Neuron (in vitro differentiated cells): ENCODE measurements at regions not wholly inside any gene's neighbourhood (a gene's known extent, or its start where the extent isn't known, plus 50 kb on each side); places are given as distances from the start of the nearest gene placed in this dataset.

Experiments
- H2AFZ ChIP-seq: one replicate; pipeline ENCODE4 v1.6.1; 2013; ENCODE audit warnings: low read depth, mild to moderate bottlenecking, inconsistent platforms, low read length, moderate library complexity
- H3K27me3 ChIP-seq: one replicate; pipeline ENCODE4 v1.6.1; 2013; ENCODE audit warnings: low read length; ENCODE audit not compliant: insufficient read depth
- H3K36me3 ChIP-seq: one replicate; pipeline ENCODE4 v1.6.1; 2013; ENCODE audit warnings: low read length; ENCODE audit not compliant: insufficient read depth
- H3K4me1 ChIP-seq: one replicate; pipeline ENCODE4 v1.6.1; 2013; ENCODE audit warnings: low read length; ENCODE audit not compliant: insufficient read depth
- H3K4me3 ChIP-seq: 2 replicates; pipeline ENCODE4 v1.5.1; 2013; ENCODE audit warnings: mild to moderate bottlenecking, low read length, moderate library complexity
- H3K9me3 ChIP-seq: one replicate; pipeline ENCODE4 v1.6.1; 2013; ENCODE audit warnings: low read length

DNA sequence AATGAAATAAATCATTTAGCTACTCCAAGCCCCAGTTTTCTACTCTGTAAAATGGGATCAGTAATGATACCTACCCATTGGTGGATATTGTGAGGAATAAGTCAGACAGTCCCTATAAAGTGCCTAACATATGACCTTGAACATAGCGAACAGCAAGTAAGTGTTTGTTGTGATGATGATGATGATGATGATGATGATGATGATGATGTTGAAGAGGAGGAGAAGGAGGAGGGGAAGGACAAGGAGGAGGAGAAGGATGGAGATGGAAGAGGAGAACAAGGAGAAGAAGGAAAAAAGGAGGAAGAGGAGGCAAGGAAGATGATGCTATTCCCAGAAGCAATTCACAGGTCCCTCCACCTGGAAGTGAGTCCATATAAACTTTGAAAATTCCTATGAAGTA lies 264.3 kb downstream of the MAFB start:
- Histone ChIP-seq H3K4me3 (no peak overlapping the region), H2AFZ (no peak overlapping the region), H3K36me3 (no peaks in the 10 kb centered on the region), H3K9me3 (no peaks in the 10 kb centered on the region), H3K4me1 (no peaks in the 10 kb centered on the region), H3K27me3 (no peaks in the 10 kb centered on the region)

DNA sequence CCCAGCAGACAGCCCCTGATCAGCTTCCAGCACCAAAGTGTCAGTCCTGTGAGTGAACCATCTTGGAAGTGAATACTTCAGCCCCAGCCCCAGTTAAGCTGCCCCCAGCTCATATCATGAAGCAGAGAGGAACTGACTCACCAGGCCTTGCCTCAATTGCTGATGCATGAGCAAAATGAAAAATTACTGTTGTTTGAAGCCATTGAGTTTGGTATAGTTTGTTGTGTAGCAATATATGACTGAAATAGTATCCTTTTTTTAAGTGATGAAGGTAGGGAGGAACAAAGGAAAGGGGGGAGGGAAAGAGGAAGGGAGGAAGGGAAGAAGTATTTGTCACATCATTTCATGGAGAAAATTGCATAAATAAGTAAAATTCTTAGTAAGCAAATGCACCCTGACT lies 266.4 kb downstream of the MAFB start:
- H3K4me3 ChIP-seq = no peak overlapping the region

DNA sequence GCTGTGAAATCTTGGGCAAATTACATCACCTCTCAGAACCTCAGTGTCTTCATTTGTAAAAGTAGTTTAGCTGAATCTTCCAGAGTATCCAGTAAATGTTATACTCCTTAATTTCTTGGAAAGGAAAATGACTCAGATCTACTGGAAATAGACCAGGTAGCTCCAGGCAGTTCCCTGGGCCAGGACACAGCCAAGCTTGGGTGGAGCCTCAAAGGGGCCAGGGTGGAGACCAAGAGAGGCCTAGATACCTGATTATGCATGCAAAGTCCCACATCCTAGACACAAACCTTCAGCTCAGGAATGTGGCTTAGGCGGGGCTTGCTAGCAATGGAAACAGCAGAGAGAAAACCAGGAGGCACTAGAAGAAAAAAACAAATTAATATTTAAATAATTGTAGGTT lies 272.8 kb downstream of the MAFB start:
- no peak overlapping the region for H3K4me3 ChIP-seq
- H3K36me3 ChIP-seq = no peaks in the 10 kb centered on the region
- no peak overlapping the region for H2AFZ ChIP-seq
- H3K27me3 ChIP-seq = no peaks in the 10 kb centered on the region
- H3K9me3 ChIP-seq = no peaks in the 10 kb centered on the region
- H3K4me1 ChIP-seq = no peaks in the 10 kb centered on the region

More for the DNA sequence above, 266.4 kb downstream of the MAFB start:
- no peaks in the 10 kb centered on the region for H3K4me1 ChIP-seq
- no peak overlapping the region for H2AFZ ChIP-seq
- H3K27me3 ChIP-seq = no peaks in the 10 kb centered on the region
- no peaks in the 10 kb centered on the region for H3K9me3 ChIP-seq
- no peaks in the 10 kb centered on the region for H3K36me3 ChIP-seq

DNA sequence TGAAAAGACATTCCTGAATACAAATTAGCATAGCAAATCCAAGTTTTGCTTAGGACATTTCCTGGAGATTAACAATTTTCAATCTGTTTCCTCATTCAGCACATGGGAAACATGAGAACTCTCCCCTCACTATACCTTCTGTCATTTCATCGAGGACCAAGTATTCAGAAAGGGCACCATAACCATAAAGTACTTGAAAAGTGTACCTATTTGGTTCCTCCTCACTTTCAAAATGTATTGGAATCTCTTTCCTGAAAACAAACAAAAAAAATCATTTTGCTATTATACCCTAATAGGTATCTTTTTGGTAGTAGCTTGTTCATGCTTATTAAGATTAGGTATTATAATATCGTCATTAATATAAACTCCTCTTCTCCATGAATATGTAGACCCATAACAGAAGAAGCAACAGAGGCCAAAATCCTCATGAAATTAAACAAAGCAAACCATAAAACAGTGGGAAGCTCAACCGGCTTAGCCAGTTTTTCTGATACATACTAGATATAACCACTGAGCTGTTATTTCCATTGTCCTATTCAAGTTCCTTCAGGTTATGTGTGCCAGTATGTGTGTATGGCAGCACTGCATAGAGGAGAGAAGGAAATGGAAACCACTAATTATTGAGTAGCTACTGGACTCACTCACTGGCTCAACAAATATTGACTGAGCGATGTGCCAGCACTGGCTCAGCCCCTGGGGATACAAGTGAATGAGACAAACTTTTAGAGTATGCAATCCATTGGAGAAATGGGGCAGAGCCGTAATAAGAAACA lies 274.0 kb downstream of the MAFB start:
- H3K9me3 ChIP-seq = no peaks in the 10 kb centered on the region
- no peaks in the 10 kb centered on the region for H3K4me1 ChIP-seq
- no peaks in the 10 kb centered on the region for H3K27me3 ChIP-seq
- no peaks in the 10 kb centered on the region for H3K36me3 ChIP-seq
- H3K4me3 ChIP-seq = no peak overlapping the region
- no peak overlapping the region for H2AFZ ChIP-seq

DNA sequence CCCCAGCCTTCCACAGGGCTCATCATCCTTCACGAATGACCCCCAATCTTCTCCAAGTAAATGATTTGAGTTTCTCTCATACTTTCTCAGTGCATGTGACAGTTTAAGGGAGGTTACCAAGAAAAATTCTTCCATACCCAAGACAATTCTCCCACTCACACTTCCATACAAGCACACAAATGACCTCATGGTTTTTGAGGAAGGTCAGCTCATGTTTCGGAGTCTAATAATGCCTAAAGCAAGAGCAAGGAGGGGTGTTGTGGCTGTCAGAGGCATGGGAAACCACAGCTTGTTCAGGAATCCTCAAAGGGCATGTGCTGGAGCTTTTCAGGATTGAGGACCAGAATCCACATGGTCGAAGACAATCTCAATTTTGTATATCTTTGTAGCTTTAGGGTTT lies 279.0 kb downstream of the MAFB start:
- no peak overlapping the region for H2AFZ ChIP-seq
- H3K4me3 ChIP-seq = no peak overlapping the region

DNA sequence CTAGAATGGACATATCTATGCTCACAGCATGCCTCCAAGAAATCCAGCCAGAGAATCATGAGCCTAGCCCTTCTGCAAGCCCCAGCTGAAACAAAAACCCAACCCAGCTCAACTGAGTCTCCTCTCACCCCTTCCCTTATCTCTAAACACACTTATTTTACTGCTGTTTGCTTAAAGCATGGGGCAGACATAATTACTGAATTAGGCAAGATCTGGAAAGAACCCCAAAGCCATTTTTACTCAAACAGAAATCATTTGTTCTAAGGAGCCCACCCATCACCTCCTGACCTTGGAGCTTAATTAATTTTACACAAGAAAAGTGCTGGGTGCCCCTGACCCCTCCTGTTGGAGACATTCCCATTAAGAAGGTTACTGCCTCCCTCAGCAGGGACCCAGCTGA lies 291.6 kb downstream of the MAFB start:
- Histone ChIP-seq H3K9me3 (no peaks in the 10 kb centered on the region), H3K36me3 (no peaks in the 10 kb centered on the region), H3K4me3 (no peak overlapping the region), H3K27me3 (no peaks in the 10 kb centered on the region), H3K4me1 (no peaks in the 10 kb centered on the region), H2AFZ (no peak overlapping the region)

More for the DNA sequence above, 279.0 kb downstream of the MAFB start:
- H3K4me1 ChIP-seq = no peaks in the 10 kb centered on the region
- H3K9me3 ChIP-seq = no peaks in the 10 kb centered on the region
- H3K36me3 ChIP-seq = no peaks in the 10 kb centered on the region
- H3K27me3 ChIP-seq = no peaks in the 10 kb centered on the region

DNA sequence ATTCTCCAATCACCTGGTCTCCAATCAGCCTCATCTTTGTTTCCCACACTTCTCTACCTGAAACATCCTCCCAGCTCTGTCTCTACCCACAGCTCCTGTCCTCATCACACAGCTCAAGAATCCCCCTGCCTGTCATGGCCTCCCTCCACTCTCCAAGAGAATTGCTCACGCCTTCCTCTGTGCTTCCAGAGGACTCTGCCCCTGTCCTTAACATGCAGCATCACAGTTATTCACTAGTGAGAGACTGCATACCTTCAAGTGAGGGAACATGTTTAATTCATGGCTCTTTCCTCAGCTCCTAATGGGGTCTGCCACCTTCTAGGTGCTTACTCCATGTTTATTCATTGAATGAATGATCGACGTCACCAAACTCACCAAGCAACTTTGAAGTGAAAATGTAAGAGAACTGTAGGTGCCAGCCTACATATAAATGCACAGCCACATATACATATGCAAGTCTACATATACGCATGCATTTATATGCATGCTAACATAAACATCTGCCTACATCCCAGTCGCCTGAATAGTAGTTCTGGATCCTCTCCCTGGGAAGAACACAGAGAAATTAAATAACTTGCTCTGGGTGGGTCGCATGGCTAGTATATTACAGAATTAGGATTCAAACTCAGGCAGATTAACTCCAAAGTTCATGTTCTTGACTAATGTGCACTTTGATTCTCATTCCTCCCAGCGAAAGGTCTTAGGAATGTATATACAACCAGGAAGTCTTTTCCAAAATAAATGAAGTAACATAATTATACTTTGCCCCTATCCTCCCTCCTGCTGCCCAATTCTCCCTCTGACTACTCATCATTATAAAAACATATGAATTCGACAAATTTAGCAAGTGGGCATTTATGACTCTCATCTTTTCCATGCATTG lies 295.6 kb downstream of the MAFB start:
- no peak overlapping the region for H3K4me3 ChIP-seq
- no peaks in the 10 kb centered on the region for H3K27me3 ChIP-seq
- H3K4me1 ChIP-seq = no peaks in the 10 kb centered on the region
- no peak overlapping the region for H2AFZ ChIP-seq
- no peaks in the 10 kb centered on the region for H3K36me3 ChIP-seq
- no peaks in the 10 kb centered on the region for H3K9me3 ChIP-seq

DNA sequence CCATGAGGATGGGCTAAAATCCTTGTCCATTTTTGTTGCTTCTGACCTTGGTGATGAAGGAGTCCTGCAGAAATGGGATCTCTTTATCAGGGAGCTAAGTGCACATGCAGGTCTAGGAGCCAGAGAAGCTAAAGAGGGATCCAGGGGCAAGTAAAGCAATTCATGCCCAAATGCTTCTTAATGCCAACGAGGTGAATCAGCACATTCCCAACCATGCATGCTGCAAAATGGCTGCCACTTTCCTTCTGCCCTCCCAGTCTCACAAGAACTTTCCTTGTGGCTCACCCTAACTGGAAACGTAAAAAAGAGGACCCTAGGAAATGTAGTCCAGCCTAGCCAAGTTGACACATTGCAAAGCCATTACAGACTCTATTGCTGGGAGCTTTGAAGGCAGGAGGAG lies 298.4 kb downstream of the MAFB start:
- Histone ChIP-seq H3K9me3 (no peaks in the 10 kb centered on the region), H3K27me3 (no peaks in the 10 kb centered on the region), H3K4me3 (no peak overlapping the region), H3K4me1 (no peaks in the 10 kb centered on the region), H3K36me3 (no peaks in the 10 kb centered on the region), H2AFZ (no peak overlapping the region)

DNA sequence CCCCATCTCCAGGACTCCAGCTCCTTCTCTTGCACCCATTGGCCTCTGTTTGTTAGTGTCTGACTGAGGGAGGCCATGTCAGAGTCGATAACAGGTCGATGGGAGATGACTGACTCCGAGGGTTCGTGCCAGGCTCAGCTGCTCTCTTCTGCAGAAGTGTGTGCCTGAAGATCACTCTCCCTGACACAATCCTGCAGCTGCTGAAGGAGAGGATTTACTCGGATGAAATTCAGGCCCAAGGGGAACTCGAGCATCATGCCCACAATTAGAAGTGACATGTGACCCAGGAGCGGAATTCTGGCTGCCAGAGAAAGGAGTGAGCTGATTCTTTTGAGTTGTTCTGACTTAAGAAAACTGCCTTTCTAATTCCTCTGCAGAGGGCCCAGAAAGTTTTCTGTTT lies 318.2 kb downstream of the MAFB start:
- no peaks in the 10 kb centered on the region for H3K27me3 ChIP-seq
- H3K4me1 ChIP-seq = no peaks in the 10 kb centered on the region
- H3K4me3 ChIP-seq = no peak overlapping the region
- H2AFZ ChIP-seq = no peak overlapping the region
- H3K9me3 ChIP-seq = no peaks in the 10 kb centered on the region
- no peaks in the 10 kb centered on the region for H3K36me3 ChIP-seq

DNA sequence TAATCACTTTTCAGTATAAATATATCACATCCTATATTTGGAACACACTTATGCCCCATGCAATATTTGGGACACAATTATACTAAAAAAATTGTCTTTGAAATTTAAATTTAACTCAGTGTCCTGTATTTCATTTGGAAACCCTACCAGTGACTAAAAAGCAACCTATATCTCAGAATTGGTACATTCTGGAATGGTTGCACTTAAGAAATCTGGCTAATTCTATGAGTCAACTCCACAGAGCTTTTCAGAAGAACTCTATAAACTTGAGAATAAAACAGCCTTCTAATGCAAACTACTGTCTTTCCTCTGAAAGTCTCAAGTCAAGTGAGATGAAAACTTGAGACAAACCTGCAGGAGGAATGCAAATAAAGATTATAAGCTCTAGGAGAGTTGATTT lies 320.2 kb downstream of the MAFB start:
- no peaks in the 10 kb centered on the region for H3K9me3 ChIP-seq
- H3K27me3 ChIP-seq = no peaks in the 10 kb centered on the region
- H3K4me3 ChIP-seq = no peak overlapping the region
- H3K4me1 ChIP-seq = no peaks in the 10 kb centered on the region
- no peak overlapping the region for H2AFZ ChIP-seq
- H3K36me3 ChIP-seq = no peaks in the 10 kb centered on the region

DNA sequence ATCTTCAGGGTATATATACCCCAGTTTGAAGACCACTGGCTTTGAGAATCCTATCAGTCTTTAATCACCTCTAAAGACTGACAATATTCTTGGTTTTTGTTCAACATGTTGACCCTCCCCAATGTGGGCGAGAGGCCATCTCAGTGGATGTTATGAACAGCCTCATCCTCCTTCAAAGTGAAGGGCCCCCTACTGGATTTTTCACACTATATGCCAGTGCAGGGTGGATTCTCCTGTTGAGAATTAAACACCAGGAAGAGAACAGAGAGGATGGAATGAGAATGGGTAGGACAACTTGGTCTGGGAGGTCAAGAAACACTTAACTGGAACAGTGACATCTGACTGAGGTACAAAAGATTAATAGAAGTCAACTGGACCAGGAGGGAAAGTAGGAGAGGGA lies 327.1 kb downstream of the MAFB start:
- Histone ChIP-seq H3K9me3 (no peaks in the 10 kb centered on the region), H3K36me3 (no peaks in the 10 kb centered on the region), H3K4me3 (no peak overlapping the region), H2AFZ (no peak overlapping the region), H3K27me3 (no peaks in the 10 kb centered on the region), H3K4me1 (no peaks in the 10 kb centered on the region)

DNA sequence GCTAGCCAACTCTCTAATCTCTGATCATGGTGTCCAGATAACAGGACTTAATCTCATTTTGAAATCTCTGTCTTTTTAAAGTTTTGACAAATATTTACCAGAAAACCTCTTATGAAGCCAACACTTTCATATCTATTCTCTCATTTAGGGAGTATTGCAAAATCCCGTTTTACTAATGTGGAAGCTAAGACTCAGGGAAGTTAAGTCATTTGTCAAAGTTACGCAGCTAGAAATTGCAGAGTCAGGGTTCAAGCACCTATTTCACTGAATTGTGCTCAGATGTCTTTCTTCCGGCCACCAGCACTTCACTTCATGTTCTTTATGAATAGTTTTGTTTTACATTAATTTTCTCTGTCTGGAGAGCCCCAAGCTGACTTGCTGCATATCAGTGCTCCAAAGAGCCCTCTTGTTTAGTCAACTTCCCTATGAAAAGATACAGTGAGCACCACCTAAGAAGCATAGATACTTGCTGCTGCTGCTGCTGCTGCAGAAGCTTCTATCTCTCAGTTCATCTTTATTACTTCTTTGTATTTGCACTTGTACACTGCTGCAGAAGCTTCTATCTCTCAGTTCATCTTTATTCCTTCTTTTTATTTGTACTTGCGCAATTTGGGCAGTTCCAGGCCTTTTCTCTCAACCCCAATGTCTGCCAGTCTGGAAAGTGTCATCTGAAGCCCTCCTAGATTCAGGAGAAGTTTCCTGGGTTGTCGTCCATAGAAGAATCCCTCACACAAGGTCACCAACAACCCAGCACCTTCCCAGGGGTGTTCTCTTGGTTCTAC lies 329.7 kb downstream of the MAFB start:
- H3K4me3 ChIP-seq = no peak overlapping the region
- H3K4me1 ChIP-seq = no peaks in the 10 kb centered on the region
- H3K36me3 ChIP-seq = no peaks in the 10 kb centered on the region
- H3K9me3 ChIP-seq = no peaks in the 10 kb centered on the region
- no peaks in the 10 kb centered on the region for H3K27me3 ChIP-seq
- H2AFZ ChIP-seq = no peak overlapping the region

DNA sequence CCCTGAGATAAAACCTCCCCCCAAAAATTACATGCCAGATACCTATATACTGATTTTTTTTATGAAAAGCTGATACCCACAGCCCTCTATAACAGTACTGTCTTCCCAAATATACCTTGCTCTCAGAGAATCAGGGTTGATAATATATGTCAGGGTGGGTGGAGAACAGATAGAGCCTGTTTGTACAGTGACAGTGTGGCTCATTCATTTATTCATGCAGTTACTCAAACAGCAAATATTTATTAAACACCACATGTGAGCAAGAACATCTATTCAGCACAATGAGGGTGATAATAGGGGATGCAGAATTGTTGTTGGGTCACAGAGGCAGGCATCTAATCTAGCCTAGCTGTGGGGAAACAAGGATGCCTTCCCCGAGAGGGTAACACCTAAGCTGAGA lies 334.2 kb downstream of the MAFB start:
- H2AFZ ChIP-seq = no peak overlapping the region
- no peaks in the 10 kb centered on the region for H3K27me3 ChIP-seq
- H3K4me1 ChIP-seq = no peaks in the 10 kb centered on the region
- H3K4me3 ChIP-seq = no peak overlapping the region
- no peaks in the 10 kb centered on the region for H3K36me3 ChIP-seq
- no peaks in the 10 kb centered on the region for H3K9me3 ChIP-seq
